ENCODE measurements at regions not wholly inside any gene's neighbourhood (a gene's known extent, or its start where the extent isn't known, plus 50 kb on each side); places are given as distances from the start of the nearest gene placed in this dataset.

DNA sequence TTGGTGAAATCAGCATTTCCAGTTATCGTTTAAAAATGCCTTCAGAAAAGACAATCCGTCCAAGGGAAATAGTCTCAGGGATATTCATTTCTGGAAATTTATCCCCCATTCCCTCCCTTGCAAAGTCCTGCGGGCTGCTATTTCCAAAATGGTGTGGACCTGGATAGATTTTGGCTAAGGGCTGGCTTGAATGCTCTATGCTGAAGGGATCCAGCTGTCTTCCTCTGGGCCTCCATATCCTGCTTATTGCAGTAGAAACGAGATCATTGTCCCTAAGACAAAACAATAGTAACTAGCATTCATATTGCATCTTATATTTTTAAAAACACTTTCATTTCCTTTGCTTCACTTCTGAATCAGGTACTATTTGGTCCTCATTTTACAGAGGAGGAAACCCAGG lies 129.9 kb downstream of the ANKRD60 start:
- FAIRE-seq (no peak), DNase-seq (ENCODE audit: low read depth in 1 of 2, low spot score in 2 of 2) (no peak)
- Histone ChIP-seq H3K4me1 (replicated peaks in 1 of 4; ENCODE audit: control insufficient read depth in 3 of 4, insufficient read depth in 4 of 4, low read length in 3 of 4) (no peaks in the 10 kb centered on the region), H3K79me2 (ENCODE audit: control insufficient read depth in 1 of 2, insufficient read depth in 2 of 2, low read length in 2 of 2) (no peaks in the 10 kb centered on the region), H2BK12ac (ENCODE audit: low read depth, low read length) (no peak overlapping the region), H2AK5ac (ENCODE audit: low read depth, low read length) (no peak overlapping the region), H3K23ac (ENCODE audit: insufficient read length) (no peak overlapping the region), H4K20me1 (replicated peaks in 1 of 2; ENCODE audit: control insufficient read depth in 1 of 2, insufficient read depth in 2 of 2, low read length in 2 of 2) (no peaks in the 10 kb centered on the region), H2AFZ (ENCODE audit: low read length) (no peak overlapping the region), H3K27ac (ENCODE audit: low read depth, low read length) (no peak overlapping the region), H3K27me3 (replicated peaks in 1 of 4; ENCODE audit: control insufficient read depth in 3 of 4, extremely low read depth in 1 of 4, insufficient read depth in 3 of 4, low read length in 3 of 4) (no peaks in the 10 kb centered on the region), H3K14ac (ENCODE audit: insufficient read length) (no peak overlapping the region), H3K23me2 (ENCODE audit: low read depth, low read length) (no peaks in the 10 kb centered on the region; the same call in 1 of the 2 replicates), H2BK5ac (ENCODE audit: low read depth, low read length) (no peak overlapping the region), H2BK20ac (ENCODE audit: low read length) (no peak overlapping the region), H3K56ac (replicated peaks; ENCODE audit: insufficient read length, low read depth, low read length) (no peak overlapping the region), H3K9ac (replicated peaks in 1 of 4; ENCODE audit: extremely low read depth in 1 of 4, low read depth in 3 of 4, low read length in 3 of 4) (no peak overlapping the region), H4K8ac (ENCODE audit: extremely low read depth, insufficient read depth, low read length) (no peak overlapping the region), H3K4me2 (ENCODE audit: insufficient read depth in 1 of 2, low read depth in 2 of 2, low read length in 2 of 2) (no peak overlapping the region), H3K4me3 (ENCODE audit: extremely low read depth in 1 of 4, insufficient read depth in 2 of 4, low read depth in 3 of 4, low read length in 4 of 4) (no peak overlapping the region), H3K4ac (replicated peaks; ENCODE audit: insufficient read length, low read depth, low read length) (no peak overlapping the region), H4K5ac (ENCODE audit: insufficient read length, low read depth, low read length) (no peak overlapping the region), H3K79me1 (ENCODE audit: low read depth, low read length) (no peaks in the 10 kb centered on the region), H3K18ac (ENCODE audit: extremely low read depth, low read length) (no peak overlapping the region), H2BK120ac (replicated peaks; ENCODE audit: low read depth, low read length) (no peak overlapping the region), H3K36me3 (ENCODE audit: control insufficient read depth in 2 of 4, insufficient read depth in 4 of 4, low read length in 3 of 4) (no peaks in the 10 kb centered on the region), H3K9me3 (ENCODE audit: insufficient read depth in 2 of 2, low read depth in 1 of 2, low read length in 1 of 2) (no peaks in the 10 kb centered on the region), H2BK15ac (ENCODE audit: low read length) (no peak overlapping the region), H4K91ac (replicated peaks; ENCODE audit: insufficient read length, low read length) (no peak overlapping the region)
- WGBS, 2 experiments (ENCODE audit: extremely low coverage in 1 of 2, insufficient coverage in 1 of 2, insufficient read length in 1 of 2, insufficient replicate concordance in 2 of 2, low coverage in 1 of 2, low lambda C conversion rate in 2 of 2, missing lambda C conversion rate in 1 of 2) = 89% methylated on average over 4 of the region's 4 CpGs; no CpG with 5 or more reads in 1 of the 2 experiments
- TF ChIP-seq RFX5 (IDR thresholded peaks at IDR 0.05; ENCODE audit: borderline replicate concordance, low read depth, low read length) = no peak
- TF ChIP-seq BACH1 (IDR thresholded peaks at IDR 0.05; ENCODE audit: low read length) = no peak
- TF ChIP-seq CBX8 (IDR thresholded peaks at IDR 0.05; ENCODE audit: borderline replicate concordance, low read depth, low read length) = no peak
- POLR2A ChIA-PET (ENCODE audit: partially characterized antibody) = no interaction called here
- CTCF ChIA-PET (ENCODE audit: partially characterized antibody) = interaction anchor here (1.5 to 3.9 kb wide), 3 partner anchors 12 to 110 kb away, joined by 3 to 27 read pairs (median 9); no protein-coding TSS in a partner anchor

All from H1 (cell line).